ENCODE measurements at regions not wholly inside any gene's neighbourhood (a gene's known extent, or its start where the extent isn't known, plus 50 kb on each side); places are given as distances from the start of the nearest gene placed in this dataset.

GRCh38 chr12:125310461-125310860 is 245.2 kb downstream of the AACS start:
- 62% methylated on average over 5 of the region's 8 CpGs for WGBS (ENCODE audit: insufficient coverage)
- TF ChIP-seq EZH2 (IDR thresholded peaks at IDR 0.05; ENCODE audit: borderline replicate concordance, insufficient read depth, low read depth, low read length, poor library complexity, severe bottlenecking): no peak
- TF ChIP-seq CTCF (IDR thresholded peaks at IDR 0.05): no peak
- no peak for ATAC-seq (ENCODE audit: low read depth)
- Histone ChIP-seq H3K27ac (ENCODE audit: low read length in 2 of 2) (no peak overlapping the region), H3K36me3 (replicated peaks in 1 of 2; ENCODE audit: control extremely low read depth in 1 of 2, control insufficient read depth in 1 of 2, extremely low read depth in 1 of 2, insufficient read depth in 2 of 2, low read length in 1 of 2) (no peaks in the 10 kb centered on the region), H3K79me2 (ENCODE audit: control insufficient read depth, insufficient read depth, low read length) (no peaks in the 10 kb centered on the region), H3K27me3 (replicated peaks in 1 of 4; ENCODE audit: control extremely low read depth in 1 of 4, control insufficient read depth in 3 of 4, insufficient read depth in 4 of 4, low read length in 3 of 4) (peaks cover 0 to 8% (median 0%) of the 10 kb centered on the region in 4 experiments), H3K4me2 (replicated peaks; ENCODE audit: low read depth, low read length, poor library complexity, severe bottlenecking) (no peak overlapping the region), H3K4me3 (ENCODE audit: control extremely low read depth in 1 of 5, extremely low read depth in 1 of 5, insufficient read depth in 1 of 5, low read depth in 2 of 5, low read length in 4 of 5) (no peak overlapping the region), H2AFZ (ENCODE audit: insufficient read depth, low read depth, low read length, poor library complexity, severe bottlenecking) (no peak overlapping the region), H3K9me3 (ENCODE audit: control extremely low read depth in 1 of 3, control insufficient read depth in 2 of 3, insufficient read depth in 1 of 3, low read length in 2 of 3) (peaks cover 0 to 11% (median 0%) of the 10 kb centered on the region in 3 donors), H3K9ac (ENCODE audit: low read length) (no peak overlapping the region), H3K4me1 (ENCODE audit: control insufficient read depth in 2 of 2, insufficient read depth in 2 of 2, low read length in 2 of 2) (no peaks in the 10 kb centered on the region), H4K20me1 (ENCODE audit: control insufficient read depth, insufficient read depth, low read length, poor library complexity, severe bottlenecking) (no peaks in the 10 kb centered on the region)
- ChIA-PET POLR2A (no interaction called here), CTCF (no interaction called here)
- Mint-ChIP-seq H3K4me1 (no peaks in the 10 kb centered on the region), H3K4me3 (no peak overlapping the region), H3K9me3 (ENCODE audit: insufficient read depth) (peaks cover 5% of the 10 kb centered on the region), H3K27ac (no peak overlapping the region), H3K27me3 (peaks cover 18% of the 10 kb centered on the region)
- no peak for DNase-seq
- intact Hi-C loops (cut with micrococcal nuclease): no loop called here

GRCh38 chr12:125311050-125311449 is 245.8 kb downstream of the AACS start:
- no peaks in the 10 kb centered on the region for H3K4me1 ChIP-seq (ENCODE audit: control insufficient read depth in 2 of 2, insufficient read depth in 2 of 2, low read length in 2 of 2)
- H4K20me1 ChIP-seq (ENCODE audit: control insufficient read depth, insufficient read depth, low read length, poor library complexity, severe bottlenecking): no peaks in the 10 kb centered on the region
- Mint-ChIP-seq H3K27me3 (peaks cover 21% of the 10 kb centered on the region), H3K4me1 (no peaks in the 10 kb centered on the region), H3K4me3 (no peak overlapping the region), H3K9me3 (ENCODE audit: insufficient read depth) (peaks cover 5% of the 10 kb centered on the region), H3K27ac (no peak overlapping the region)
- H3K79me2 ChIP-seq (ENCODE audit: control insufficient read depth, insufficient read depth, low read length): no peaks in the 10 kb centered on the region
- ATAC-seq (ENCODE audit: low read depth): no peak
- 89% methylated on average over 4 of the region's 7 CpGs for WGBS (ENCODE audit: insufficient coverage)
- POLR2A ChIA-PET: no interaction called here
- no peak overlapping the region for H3K27ac ChIP-seq (ENCODE audit: low read length in 2 of 2)
- intact Hi-C loops (cut with micrococcal nuclease): no loop called here
- peaks cover 0 to 11% (median 0%) of the 10 kb centered on the region in 3 donors for H3K9me3 ChIP-seq (ENCODE audit: control extremely low read depth in 1 of 3, control insufficient read depth in 2 of 3, insufficient read depth in 1 of 3, low read length in 2 of 3)
- no peak overlapping the region for H3K4me2 ChIP-seq (replicated peaks; ENCODE audit: low read depth, low read length, poor library complexity, severe bottlenecking)
- peaks cover 0 to 8% (median 0%) of the 10 kb centered on the region in 4 experiments for H3K27me3 ChIP-seq (replicated peaks in 1 of 4; ENCODE audit: control extremely low read depth in 1 of 4, control insufficient read depth in 3 of 4, insufficient read depth in 4 of 4, low read length in 3 of 4)
- DNase-seq: no peak
- H3K9ac ChIP-seq (ENCODE audit: low read length): no peak overlapping the region
- TF ChIP-seq EZH2 (IDR thresholded peaks at IDR 0.05; ENCODE audit: borderline replicate concordance, insufficient read depth, low read depth, low read length, poor library complexity, severe bottlenecking) (no peak), CTCF (IDR thresholded peaks at IDR 0.05) (no peak)
- no peak overlapping the region for H3K4me3 ChIP-seq (ENCODE audit: control extremely low read depth in 1 of 5, extremely low read depth in 1 of 5, insufficient read depth in 1 of 5, low read depth in 2 of 5, low read length in 4 of 5)
- H3K36me3 ChIP-seq (replicated peaks in 1 of 2; ENCODE audit: control extremely low read depth in 1 of 2, control insufficient read depth in 1 of 2, extremely low read depth in 1 of 2, insufficient read depth in 2 of 2, low read length in 1 of 2): no peaks in the 10 kb centered on the region
- H2AFZ ChIP-seq (ENCODE audit: insufficient read depth, low read depth, low read length, poor library complexity, severe bottlenecking): no peak overlapping the region
- CTCF ChIA-PET: no interaction called here

Measured in B cell (primary cell).